Medulla oblongata (tissue), 1 donor: ENCODE measurements at regions not wholly inside any gene's neighbourhood (a gene's known extent, or its start where the extent isn't known, plus 50 kb on each side); places are given as distances from the start of the nearest gene placed in this dataset.

Experiments
- DNase-seq: peaks from one replicate; pipeline ENCODE4 v3.0.0-alpha.2; 2015; ENCODE audit errors: extremely low spot score

GRCh38 chr17:77483128-77483598, 342.4 kb downstream of the SEC14L1 start:
- DNase-seq = no peak

- DNase-seq = no peak
These were observed 343.3 kb downstream of the SEC14L1 start for GRCh38 chr17:77484111-77484510.

- DNase-seq = no peak
These were observed 344.5 kb downstream of the SEC14L1 start for GRCh38 chr17:77485089-77485833.

GRCh38 chr17:77487211-77487629, 346.5 kb downstream of the SEC14L1 start:
- DNase-seq = no peak

- no peak for DNase-seq
These were observed 347.1 kb downstream of the SEC14L1 start for GRCh38 chr17:77487677-77488530.

GRCh38 chr17:77488531-77489238, 347.9 kb downstream of the SEC14L1 start:
- DNase-seq = no peak

GRCh38 chr17:77489239-77489892, 348.6 kb downstream of the SEC14L1 start:
- no peak for DNase-seq

- DNase-seq = peak; percentile 88
These were observed 349.1 kb downstream of the SEC14L1 start for GRCh38 chr17:77489893-77490255.

GRCh38 chr17:77490361-77491183, 349.8 kb downstream of the SEC14L1 start:
- DNase-seq = no peak

- DNase-seq = no peak
These were observed 351.2 kb downstream of the SEC14L1 start for GRCh38 chr17:77491921-77492445.

GRCh38 chr17:77492446-77493237, 351.9 kb downstream of the SEC14L1 start:
- DNase-seq = no peak

GRCh38 chr17:77493238-77493820, 352.6 kb downstream of the SEC14L1 start:
- DNase-seq = peak; percentile 28

- no peak for DNase-seq
These were observed 353.3 kb downstream of the SEC14L1 start for GRCh38 chr17:77493901-77494663.

GRCh38 chr17:77494664-77495435, 354.1 kb downstream of the SEC14L1 start:
- peak; percentile 82 for DNase-seq

- DNase-seq = no peak
These were observed 354.8 kb downstream of the SEC14L1 start for GRCh38 chr17:77495575-77495974.

GRCh38 chr17:77496401-77496801, 355.6 kb downstream of the SEC14L1 start:
- no peak for DNase-seq

GRCh38 chr17:77496831-77497577, 356.2 kb downstream of the SEC14L1 start:
- no peak for DNase-seq
